Bronchial epithelial cell (primary cell): ENCODE measurements at regions not wholly inside any gene's neighbourhood (a gene's known extent, or its start where the extent isn't known, plus 50 kb on each side); places are given as distances from the start of the nearest gene placed in this dataset.

ENCODE experiments used
- DNase-seq: peaks from one replicate; pipeline ENCODE4 v3.0.0-alpha.2; 2010; ENCODE audit warnings: low read depth
- FAIRE-seq: peaks from 2 replicates; lab custom pipeline; 2011; peaks lifted over from hg19 to GRCh38; lab: Jason Lieb, UNC
- H3K27me3 ChIP-seq: 2 replicates; pipeline ENCODE4 v1.5.1; 2011; ENCODE audit warnings: low read length; ENCODE audit not compliant: control insufficient read depth, insufficient read depth
- H3K36me3 ChIP-seq: 2 replicates; pipeline ENCODE4 v1.5.1; 2011; ENCODE audit warnings: low read length; ENCODE audit not compliant: control insufficient read depth, insufficient read depth
- H3K4me3 ChIP-seq: 2 replicates; pipeline ENCODE4 v1.5.1; 2011; ENCODE audit warnings: mild to moderate bottlenecking, low read depth, low read length, control low read depth
- TF ChIP-seq, protein P1 (sequence below): IDR thresholded peaks from 2 replicates; pipeline ENCODE4 v1.5.1; 2011; ENCODE audit warnings: mild to moderate bottlenecking, moderate library complexity, low read length, control low read depth, inconsistent platforms; ENCODE audit not compliant: insufficient read depth, severe bottlenecking

DNA sequence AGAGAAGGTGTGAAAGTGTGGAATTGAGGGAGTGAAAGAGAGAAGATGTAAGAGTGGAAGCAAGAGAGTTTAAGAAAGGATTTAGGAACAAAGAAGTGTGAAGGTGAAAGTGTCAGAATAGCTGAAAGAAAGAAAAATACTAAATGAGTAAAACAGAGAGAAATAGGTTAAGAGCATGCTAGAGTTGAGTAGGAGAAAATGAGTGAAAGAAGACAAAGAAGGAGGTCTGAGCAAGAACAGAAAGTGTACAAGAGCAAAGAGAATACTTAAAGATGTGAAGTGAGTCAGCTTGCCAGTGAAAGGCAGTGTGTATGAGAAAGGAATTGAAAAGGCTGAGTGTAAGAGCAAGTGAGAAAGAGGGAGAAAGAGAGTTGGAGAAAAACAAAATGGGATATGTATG lies 348.8 kb upstream of the BCHE start:
- no peaks in the 10 kb centered on the region for H3K27me3 ChIP-seq
- no peak for FAIRE-seq
- H3K4me3 ChIP-seq, result no peak overlapping the region
- TF ChIP-seq, protein P1, sequence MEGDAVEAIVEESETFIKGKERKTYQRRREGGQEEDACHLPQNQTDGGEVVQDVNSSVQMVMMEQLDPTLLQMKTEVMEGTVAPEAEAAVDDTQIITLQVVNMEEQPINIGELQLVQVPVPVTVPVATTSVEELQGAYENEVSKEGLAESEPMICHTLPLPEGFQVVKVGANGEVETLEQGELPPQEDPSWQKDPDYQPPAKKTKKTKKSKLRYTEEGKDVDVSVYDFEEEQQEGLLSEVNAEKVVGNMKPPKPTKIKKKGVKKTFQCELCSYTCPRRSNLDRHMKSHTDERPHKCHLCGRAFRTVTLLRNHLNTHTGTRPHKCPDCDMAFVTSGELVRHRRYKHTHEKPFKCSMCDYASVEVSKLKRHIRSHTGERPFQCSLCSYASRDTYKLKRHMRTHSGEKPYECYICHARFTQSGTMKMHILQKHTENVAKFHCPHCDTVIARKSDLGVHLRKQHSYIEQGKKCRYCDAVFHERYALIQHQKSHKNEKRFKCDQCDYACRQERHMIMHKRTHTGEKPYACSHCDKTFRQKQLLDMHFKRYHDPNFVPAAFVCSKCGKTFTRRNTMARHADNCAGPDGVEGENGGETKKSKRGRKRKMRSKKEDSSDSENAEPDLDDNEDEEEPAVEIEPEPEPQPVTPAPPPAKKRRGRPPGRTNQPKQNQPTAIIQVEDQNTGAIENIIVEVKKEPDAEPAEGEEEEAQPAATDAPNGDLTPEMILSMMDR, result no peak
- no peaks in the 10 kb centered on the region for H3K36me3 ChIP-seq
- DNase-seq, result no peak

DNA sequence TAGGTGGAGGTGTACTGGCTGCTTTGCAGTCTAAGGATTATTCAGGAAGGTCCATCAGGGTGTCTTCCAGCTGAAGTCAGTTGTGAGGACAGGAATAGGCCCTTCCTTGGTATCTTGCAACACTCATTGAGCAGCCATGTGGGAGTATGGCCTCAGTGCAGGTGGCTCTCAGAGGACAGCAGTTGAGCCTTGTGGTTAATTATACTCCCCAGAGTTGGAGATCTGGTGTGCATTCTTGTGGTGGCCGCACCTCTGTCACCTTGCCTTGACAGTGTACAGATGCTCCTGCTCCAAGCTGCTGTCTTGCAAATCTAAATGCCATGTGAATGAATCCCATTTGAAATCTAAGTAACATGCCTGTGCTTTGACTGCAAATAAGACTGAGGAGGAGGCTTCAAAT lies 339.9 kb upstream of the BCHE start:
- H3K27me3 ChIP-seq, result no peaks in the 10 kb centered on the region
- no peaks in the 10 kb centered on the region for H3K36me3 ChIP-seq
- TF ChIP-seq, protein P1, result no peak
- DNase-seq, result no peak
- no peak overlapping the region for H3K4me3 ChIP-seq
- FAIRE-seq, result no peak

DNA sequence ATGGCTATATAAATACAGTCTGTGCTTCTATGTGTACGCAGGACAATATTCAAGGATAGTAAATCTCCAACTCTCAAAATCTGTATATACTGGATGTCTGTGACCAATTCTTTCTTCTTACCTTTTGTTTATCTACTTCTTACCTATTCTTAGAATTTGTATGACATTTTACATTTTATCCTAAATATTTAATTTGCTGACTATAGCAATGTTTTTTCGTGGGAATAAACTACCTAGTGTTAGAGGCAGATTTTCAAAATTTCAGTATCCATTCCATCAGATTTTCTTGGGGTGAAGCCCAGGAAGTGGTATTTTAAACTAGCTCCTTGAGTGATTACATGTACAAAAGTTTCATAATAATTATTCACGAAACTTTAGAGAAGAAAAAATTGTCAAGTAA lies 334.5 kb upstream of the BCHE start:
- Histone ChIP-seq H3K36me3 (no peaks in the 10 kb centered on the region), H3K4me3 (no peak overlapping the region), H3K27me3 (no peaks in the 10 kb centered on the region)
- TF ChIP-seq, protein P1, result no peak
- DNase-seq (no peak), FAIRE-seq (no peak)

DNA sequence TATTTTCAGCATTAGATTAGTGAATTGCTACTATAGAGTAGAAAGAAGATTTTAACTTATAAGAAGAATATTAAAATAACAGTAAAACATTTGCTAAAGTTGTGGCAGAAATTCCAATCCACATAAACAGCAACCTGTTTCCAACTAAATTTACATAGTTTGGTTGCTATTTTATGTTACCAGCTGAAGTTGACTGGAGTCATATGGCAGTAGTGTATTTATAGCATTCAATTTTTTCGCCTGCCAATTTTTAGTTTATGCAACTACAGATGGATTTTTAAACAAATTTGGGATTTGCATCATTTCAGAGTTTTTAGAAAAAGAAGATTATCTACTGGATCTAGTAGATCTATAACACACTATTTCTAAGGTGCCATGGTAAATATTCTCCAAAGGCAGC lies 332.5 kb upstream of the BCHE start:
- TF ChIP-seq, protein P1, result no peak
- Histone ChIP-seq H3K36me3 (no peaks in the 10 kb centered on the region), H3K4me3 (no peak overlapping the region), H3K27me3 (no peaks in the 10 kb centered on the region)
- DNase-seq (no peak), FAIRE-seq (no peak)

DNA sequence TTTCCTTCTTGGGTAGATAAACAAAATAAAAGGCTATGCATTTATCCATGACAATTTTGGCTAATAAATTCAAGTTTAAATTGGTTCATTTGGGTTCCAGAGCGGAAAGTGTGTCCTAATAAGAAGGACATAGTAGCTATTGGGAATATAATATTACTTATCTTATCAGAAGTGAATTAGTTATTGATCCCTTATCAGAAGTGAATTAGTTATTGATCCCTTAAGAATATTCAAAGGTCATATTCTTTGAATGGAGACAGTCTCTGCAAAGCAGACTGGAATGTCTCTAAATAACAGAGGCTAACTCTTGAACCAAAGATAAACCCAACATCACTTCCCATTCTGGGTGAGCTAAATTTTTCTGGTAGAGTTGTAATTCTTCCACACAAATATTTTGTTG lies 290.7 kb upstream of the BCHE start:
- Histone ChIP-seq H3K4me3 (no peak overlapping the region), H3K36me3 (no peaks in the 10 kb centered on the region), H3K27me3 (no peaks in the 10 kb centered on the region)
- FAIRE-seq, result no peak
- TF ChIP-seq, protein P1, result no peak
- no peak for DNase-seq

DNA sequence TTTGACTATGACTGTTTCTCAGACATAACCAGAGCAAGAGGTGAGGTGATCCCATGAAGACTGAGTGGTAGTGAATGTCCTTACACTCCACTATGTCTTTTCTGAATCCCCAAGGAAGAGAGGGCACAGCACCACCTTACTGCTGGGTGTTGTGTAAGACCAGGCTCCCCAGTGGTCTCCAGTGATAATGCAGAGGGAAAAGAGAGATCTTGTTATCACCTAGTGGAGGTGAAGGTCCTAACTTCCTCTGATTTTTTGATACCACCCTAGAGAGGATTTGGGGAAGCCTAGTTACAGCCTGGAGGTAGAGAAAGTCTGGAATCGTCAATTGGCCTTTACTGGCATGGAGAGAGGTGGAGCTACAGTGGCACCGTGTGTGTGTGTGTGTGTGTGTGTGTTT lies 288.0 kb upstream of the BCHE start:
- DNase-seq, result no peak
- no peaks in the 10 kb centered on the region for H3K27me3 ChIP-seq
- FAIRE-seq, result no peak
- no peaks in the 10 kb centered on the region for H3K36me3 ChIP-seq
- H3K4me3 ChIP-seq, result no peak overlapping the region
- TF ChIP-seq, protein P1, result no peak
